ENCODE measurements at regions not wholly inside any gene's neighbourhood (a gene's known extent, or its start where the extent isn't known, plus 50 kb on each side); places are given as distances from the start of the nearest gene placed in this dataset.

GRCh38 chr18:1308686-1309085, 404.0 kb downstream of the ADCYAP1 start:
- no peak for TF ChIP-seq FOSL1 (IDR thresholded peaks at IDR 0.05; ENCODE audit: low read depth)
- no peak for TF ChIP-seq CTCF (IDR thresholded peaks at IDR 0.05 in 2 of 3, conservative IDR thresholded peaks at IDR 0.05 in 1 of 3; ENCODE audit: borderline replicate concordance in 1 of 3, insufficient read depth in 1 of 3, low read depth in 2 of 3, low read length in 2 of 3)
- TF ChIP-seq YY1 (IDR thresholded peaks at IDR 0.05; ENCODE audit: extremely low read depth, insufficient replicate concordance, low read depth, low read length) = no peak
- no peak for TF ChIP-seq MAX (IDR thresholded peaks at IDR 0.05)
- TF ChIP-seq CEBPB (IDR thresholded peaks at IDR 0.05; ENCODE audit: low read depth) = no peak
- no peak for TF ChIP-seq ZNF274 (IDR thresholded peaks at IDR 0.05; ENCODE audit: low read depth, low read length)
- no peak for TF ChIP-seq EZH2 (IDR thresholded peaks at IDR 0.05)
- TF ChIP-seq REST (IDR thresholded peaks at IDR 0.05; ENCODE audit: low read depth) = no peak
- TF ChIP-seq POLR2A (IDR thresholded peaks at IDR 0.05; ENCODE audit: borderline replicate concordance, extremely low read depth, insufficient read depth, insufficient read length) = no peak
- TF ChIP-seq SRF (IDR thresholded peaks at IDR 0.05; ENCODE audit: low read depth) = no peak
- TF ChIP-seq JUND (IDR thresholded peaks at IDR 0.05) = no peak
- TF ChIP-seq POLR2AphosphoS5 (IDR thresholded peaks at IDR 0.05; ENCODE audit: low read depth, low read length) = no peak
